ENCODE measurements at regions not wholly inside any gene's neighbourhood (a gene's known extent, or its start where the extent isn't known, plus 50 kb on each side); places are given as distances from the start of the nearest gene placed in this dataset.

DNA sequence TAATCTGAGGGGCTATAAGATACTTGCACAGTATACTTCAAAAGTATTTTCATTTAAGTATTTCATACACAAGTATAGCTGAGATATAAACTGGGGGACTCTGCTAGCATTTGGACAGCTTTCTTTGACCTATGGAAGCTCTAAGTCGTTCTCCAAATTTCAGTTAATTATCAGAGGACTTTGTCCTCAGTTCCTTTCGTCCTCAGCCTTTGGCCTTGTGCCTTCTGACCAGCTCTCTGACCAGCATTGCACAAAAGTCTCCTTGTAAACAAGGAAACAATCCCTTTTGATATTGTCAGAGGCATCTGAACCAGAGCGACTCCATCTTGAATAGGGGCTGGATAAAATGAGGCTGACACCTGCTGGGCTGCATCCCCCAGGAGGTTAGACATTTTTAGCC, 464.0 kb upstream of the FAM241A start:
- H3K36me3 ChIP-seq (ENCODE audit: insufficient read depth) = no peaks in the 10 kb centered on the region
- H3K4me2 ChIP-seq = no peak overlapping the region
- H3K27ac ChIP-seq = no peak overlapping the region
- no peaks in the 10 kb centered on the region for H4K20me1 ChIP-seq (ENCODE audit: insufficient read depth)
- H3K9ac ChIP-seq = no peak overlapping the region
- H3K4me3 ChIP-seq (IDR thresholded peaks at IDR 0.05; ENCODE audit: insufficient read depth, low read depth, low read length) = no peak overlapping the region
- no peak overlapping the region for H2AFZ ChIP-seq (ENCODE audit: low read depth)
- TF ChIP-seq, protein P1, sequence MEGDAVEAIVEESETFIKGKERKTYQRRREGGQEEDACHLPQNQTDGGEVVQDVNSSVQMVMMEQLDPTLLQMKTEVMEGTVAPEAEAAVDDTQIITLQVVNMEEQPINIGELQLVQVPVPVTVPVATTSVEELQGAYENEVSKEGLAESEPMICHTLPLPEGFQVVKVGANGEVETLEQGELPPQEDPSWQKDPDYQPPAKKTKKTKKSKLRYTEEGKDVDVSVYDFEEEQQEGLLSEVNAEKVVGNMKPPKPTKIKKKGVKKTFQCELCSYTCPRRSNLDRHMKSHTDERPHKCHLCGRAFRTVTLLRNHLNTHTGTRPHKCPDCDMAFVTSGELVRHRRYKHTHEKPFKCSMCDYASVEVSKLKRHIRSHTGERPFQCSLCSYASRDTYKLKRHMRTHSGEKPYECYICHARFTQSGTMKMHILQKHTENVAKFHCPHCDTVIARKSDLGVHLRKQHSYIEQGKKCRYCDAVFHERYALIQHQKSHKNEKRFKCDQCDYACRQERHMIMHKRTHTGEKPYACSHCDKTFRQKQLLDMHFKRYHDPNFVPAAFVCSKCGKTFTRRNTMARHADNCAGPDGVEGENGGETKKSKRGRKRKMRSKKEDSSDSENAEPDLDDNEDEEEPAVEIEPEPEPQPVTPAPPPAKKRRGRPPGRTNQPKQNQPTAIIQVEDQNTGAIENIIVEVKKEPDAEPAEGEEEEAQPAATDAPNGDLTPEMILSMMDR (conservative IDR thresholded peaks at IDR 0.05; ENCODE audit: low read depth, low read length) = no peak
- H3K4me1 ChIP-seq (ENCODE audit: low read depth, poor library complexity, severe bottlenecking) = no peaks in the 10 kb centered on the region
- no peaks in the 10 kb centered on the region for H3K79me2 ChIP-seq (ENCODE audit: insufficient read depth, low read depth)
- no peaks in the 10 kb centered on the region for H3K27me3 ChIP-seq (ENCODE audit: insufficient read depth, low read depth)

DNA sequence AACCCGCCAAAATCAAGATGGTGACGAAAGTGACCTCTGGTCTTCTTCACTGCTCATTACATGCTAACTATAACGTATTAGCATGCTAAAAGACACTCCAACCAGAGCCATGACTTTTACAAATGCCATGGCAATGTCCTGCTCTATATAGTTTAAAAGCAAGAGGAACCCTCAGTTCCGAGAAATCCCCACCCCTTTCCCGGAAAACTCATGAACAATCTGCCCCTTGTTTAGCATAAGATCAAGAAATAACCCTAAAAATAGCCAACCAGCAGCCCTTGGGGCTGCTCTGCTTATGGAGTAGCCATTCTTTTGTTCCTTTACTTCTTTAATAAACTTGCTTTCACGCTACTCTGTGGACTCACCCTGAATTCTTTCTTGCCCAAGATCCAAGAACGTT, 463.5 kb upstream of the FAM241A start:
- Histone ChIP-seq H3K4me3 (IDR thresholded peaks at IDR 0.05; ENCODE audit: insufficient read depth, low read depth, low read length) (no peak overlapping the region), H3K4me2 (no peak overlapping the region), H4K20me1 (ENCODE audit: insufficient read depth) (no peaks in the 10 kb centered on the region), H3K27ac (no peak overlapping the region), H3K9ac (no peak overlapping the region), H3K36me3 (ENCODE audit: insufficient read depth) (no peaks in the 10 kb centered on the region), H2AFZ (ENCODE audit: low read depth) (no peak overlapping the region), H3K27me3 (ENCODE audit: insufficient read depth, low read depth) (no peaks in the 10 kb centered on the region), H3K79me2 (ENCODE audit: insufficient read depth, low read depth) (no peaks in the 10 kb centered on the region), H3K4me1 (ENCODE audit: low read depth, poor library complexity, severe bottlenecking) (no peaks in the 10 kb centered on the region)
- TF ChIP-seq, protein P1 (conservative IDR thresholded peaks at IDR 0.05; ENCODE audit: low read depth, low read length) = no peak

DNA sequence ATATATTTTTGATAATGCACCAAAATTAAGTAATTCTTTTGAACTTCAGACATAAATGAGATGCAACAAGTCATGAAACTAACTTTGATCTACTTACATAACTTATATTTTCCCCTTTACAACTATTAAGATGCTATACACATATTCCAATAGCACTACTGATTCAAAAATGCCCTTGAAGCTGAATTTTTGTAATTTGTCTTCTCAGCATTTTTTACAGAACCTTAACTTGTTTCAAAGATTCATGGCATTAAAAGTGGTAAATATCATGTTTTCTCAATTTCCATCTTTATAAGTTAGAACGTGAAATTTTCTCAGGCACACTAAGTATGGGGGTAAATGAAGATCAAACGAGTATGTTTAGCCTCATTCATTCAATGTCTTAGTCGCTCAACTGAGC, 460.0 kb upstream of the FAM241A start:
- H3K36me3 ChIP-seq (ENCODE audit: insufficient read depth) = no peaks in the 10 kb centered on the region
- no peak overlapping the region for H3K4me3 ChIP-seq (IDR thresholded peaks at IDR 0.05; ENCODE audit: insufficient read depth, low read depth, low read length)
- H3K27me3 ChIP-seq (ENCODE audit: insufficient read depth, low read depth) = no peaks in the 10 kb centered on the region
- H3K4me2 ChIP-seq = no peak overlapping the region
- H3K79me2 ChIP-seq (ENCODE audit: insufficient read depth, low read depth) = no peaks in the 10 kb centered on the region
- TF ChIP-seq, protein P1 (conservative IDR thresholded peaks at IDR 0.05; ENCODE audit: low read depth, low read length) = no peak
- no peak overlapping the region for H2AFZ ChIP-seq (ENCODE audit: low read depth)
- no peaks in the 10 kb centered on the region for H3K4me1 ChIP-seq (ENCODE audit: low read depth, poor library complexity, severe bottlenecking)
- no peak overlapping the region for H3K9ac ChIP-seq
- H3K27ac ChIP-seq = no peak overlapping the region
- no peaks in the 10 kb centered on the region for H4K20me1 ChIP-seq (ENCODE audit: insufficient read depth)

DNA sequence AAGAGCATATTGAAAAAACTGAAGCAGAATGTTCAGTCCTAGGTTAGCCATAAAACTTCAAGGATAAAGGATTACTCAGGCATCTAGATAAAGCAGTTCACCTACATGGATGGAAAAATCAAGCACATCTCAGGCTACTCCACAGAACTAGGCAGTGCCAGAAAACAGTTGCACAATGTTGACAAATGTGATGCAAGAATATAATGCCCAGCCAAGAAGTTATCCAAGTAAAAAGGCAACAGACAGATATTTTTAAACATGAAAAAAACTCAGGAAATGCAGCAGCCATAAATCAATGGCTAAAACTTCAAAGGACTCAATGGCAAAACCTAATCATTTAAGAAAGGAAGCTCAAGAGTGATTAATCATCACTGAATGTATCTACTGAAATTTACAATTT, 456.0 kb upstream of the FAM241A start:
- H3K4me3 ChIP-seq (IDR thresholded peaks at IDR 0.05; ENCODE audit: insufficient read depth, low read depth, low read length) = no peak overlapping the region
- no peaks in the 10 kb centered on the region for H3K27me3 ChIP-seq (ENCODE audit: insufficient read depth, low read depth)
- H3K4me1 ChIP-seq (ENCODE audit: low read depth, poor library complexity, severe bottlenecking) = no peaks in the 10 kb centered on the region
- TF ChIP-seq, protein P1 (conservative IDR thresholded peaks at IDR 0.05; ENCODE audit: low read depth, low read length) = no peak
- H3K27ac ChIP-seq = no peak overlapping the region
- no peak overlapping the region for H2AFZ ChIP-seq (ENCODE audit: low read depth)
- no peak overlapping the region for H3K4me2 ChIP-seq
- H3K79me2 ChIP-seq (ENCODE audit: insufficient read depth, low read depth) = no peaks in the 10 kb centered on the region
- no peaks in the 10 kb centered on the region for H3K36me3 ChIP-seq (ENCODE audit: insufficient read depth)
- H3K9ac ChIP-seq = no peak overlapping the region
- no peaks in the 10 kb centered on the region for H4K20me1 ChIP-seq (ENCODE audit: insufficient read depth)

DNA sequence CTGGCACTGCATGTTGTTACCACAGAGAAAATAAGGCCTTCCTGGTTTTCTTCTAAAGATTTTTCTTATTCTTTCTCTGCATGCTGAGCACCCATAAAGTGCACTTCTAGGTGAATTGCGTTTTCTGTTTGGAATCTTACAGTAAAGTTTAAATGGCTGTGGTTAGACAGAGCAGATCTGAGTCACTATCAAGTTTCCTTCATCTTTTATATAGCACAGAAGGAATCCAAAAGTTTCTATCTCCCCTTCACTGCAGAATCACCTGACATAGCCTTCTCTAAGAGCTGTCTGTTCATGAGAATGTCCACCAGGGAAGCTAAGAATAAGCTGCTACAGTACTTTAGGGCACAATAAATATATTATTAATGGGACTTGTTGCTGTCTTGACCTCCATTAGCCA, 455.5 kb upstream of the FAM241A start:
- H3K36me3 ChIP-seq (ENCODE audit: insufficient read depth) = no peaks in the 10 kb centered on the region
- H4K20me1 ChIP-seq (ENCODE audit: insufficient read depth) = no peaks in the 10 kb centered on the region
- TF ChIP-seq, protein P1 (conservative IDR thresholded peaks at IDR 0.05; ENCODE audit: low read depth, low read length) = no peak
- no peaks in the 10 kb centered on the region for H3K4me1 ChIP-seq (ENCODE audit: low read depth, poor library complexity, severe bottlenecking)
- H2AFZ ChIP-seq (ENCODE audit: low read depth) = no peak overlapping the region
- H3K4me2 ChIP-seq = no peak overlapping the region
- no peaks in the 10 kb centered on the region for H3K79me2 ChIP-seq (ENCODE audit: insufficient read depth, low read depth)
- H3K4me3 ChIP-seq (IDR thresholded peaks at IDR 0.05; ENCODE audit: insufficient read depth, low read depth, low read length) = no peak overlapping the region
- H3K27ac ChIP-seq = no peak overlapping the region
- no peak overlapping the region for H3K9ac ChIP-seq
- H3K27me3 ChIP-seq (ENCODE audit: insufficient read depth, low read depth) = no peaks in the 10 kb centered on the region
